IPS-18c (cell line): ENCODE measurements at regions not wholly inside any gene's neighbourhood (a gene's known extent, or its start where the extent isn't known, plus 50 kb on each side); places are given as distances from the start of the nearest gene placed in this dataset.

ENCODE experiments used
- H3K4me3 ChIP-seq: 2 replicates; pipeline ENCODE4 v1.7.0; 2013; ENCODE audit warnings: low read depth, mild to moderate bottlenecking, low read length, moderate library complexity; ENCODE audit not compliant: insufficient read depth
- H3K9me3 ChIP-seq: one replicate; pipeline ENCODE4 v1.6.1; 2013; ENCODE audit warnings: mild to moderate bottlenecking, low read length, moderate library complexity; ENCODE audit not compliant: control insufficient read depth, insufficient read depth

DNA sequence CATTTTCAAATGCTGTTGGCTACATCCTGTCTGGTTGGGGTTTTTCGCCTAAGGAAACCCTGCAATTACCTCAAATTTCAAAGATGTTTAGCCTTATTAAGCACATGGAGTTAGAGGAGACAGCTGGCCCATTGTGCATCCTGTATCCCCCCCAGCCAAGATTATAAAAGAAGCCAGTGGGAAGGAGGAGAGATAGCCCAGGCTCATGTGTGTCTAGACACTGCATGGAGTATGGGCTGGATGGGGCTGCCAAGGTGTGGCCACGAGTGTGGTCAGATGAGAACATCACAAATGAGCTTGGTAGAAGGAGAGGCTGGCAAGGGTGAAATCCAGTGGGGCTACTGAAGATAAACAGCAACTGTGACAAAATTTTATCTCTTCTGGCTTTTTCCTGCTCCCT, 270.0 kb upstream of the TBC1D5 start:
- Histone ChIP-seq H3K9me3 (peaks cover 8% of the 10 kb centered on the region), H3K4me3 (no peak overlapping the region)

DNA sequence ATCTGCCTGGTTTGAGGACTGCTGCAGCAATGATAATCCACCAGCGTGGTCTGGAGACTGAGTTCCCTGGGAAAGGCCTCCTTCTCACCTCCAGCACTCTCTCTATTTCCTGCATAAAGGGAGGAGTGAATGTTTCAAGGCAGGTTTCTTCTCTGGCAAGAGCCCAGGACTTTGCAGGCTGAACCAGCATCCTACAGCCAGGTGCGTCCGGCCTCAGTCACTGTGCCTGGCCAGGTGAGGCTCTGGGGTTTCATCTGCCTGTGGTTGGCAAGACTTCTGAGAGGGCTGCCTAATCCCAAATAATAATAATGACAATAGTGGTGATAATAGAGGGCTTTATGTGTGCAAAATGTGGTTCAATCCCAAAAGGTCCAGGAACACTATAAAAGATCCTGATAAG, 269.0 kb upstream of the TBC1D5 start:
- Histone ChIP-seq H3K9me3 (peaks cover 8% of the 10 kb centered on the region), H3K4me3 (no peak overlapping the region)

DNA sequence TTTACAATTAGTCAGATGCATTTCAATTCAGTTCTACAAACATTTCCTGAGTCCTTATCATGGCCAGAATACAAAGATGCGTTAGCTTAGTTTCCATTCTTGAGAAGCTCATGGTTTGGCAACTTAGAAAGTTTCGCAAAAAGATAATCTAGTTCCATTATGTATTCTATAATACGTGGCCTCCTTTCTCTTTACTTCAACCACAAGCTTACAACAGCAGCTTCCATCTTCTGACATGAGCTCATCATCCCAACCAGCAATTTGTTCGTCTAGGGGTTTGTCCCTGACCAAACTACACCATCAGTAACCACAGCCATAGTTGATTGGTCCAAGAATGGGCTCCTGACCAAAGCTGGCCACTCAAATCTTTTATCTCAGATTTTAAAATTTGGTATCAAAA, 267.6 kb upstream of the TBC1D5 start:
- H3K4me3 ChIP-seq: no peak overlapping the region
- peaks cover 8% of the 10 kb centered on the region for H3K9me3 ChIP-seq

DNA sequence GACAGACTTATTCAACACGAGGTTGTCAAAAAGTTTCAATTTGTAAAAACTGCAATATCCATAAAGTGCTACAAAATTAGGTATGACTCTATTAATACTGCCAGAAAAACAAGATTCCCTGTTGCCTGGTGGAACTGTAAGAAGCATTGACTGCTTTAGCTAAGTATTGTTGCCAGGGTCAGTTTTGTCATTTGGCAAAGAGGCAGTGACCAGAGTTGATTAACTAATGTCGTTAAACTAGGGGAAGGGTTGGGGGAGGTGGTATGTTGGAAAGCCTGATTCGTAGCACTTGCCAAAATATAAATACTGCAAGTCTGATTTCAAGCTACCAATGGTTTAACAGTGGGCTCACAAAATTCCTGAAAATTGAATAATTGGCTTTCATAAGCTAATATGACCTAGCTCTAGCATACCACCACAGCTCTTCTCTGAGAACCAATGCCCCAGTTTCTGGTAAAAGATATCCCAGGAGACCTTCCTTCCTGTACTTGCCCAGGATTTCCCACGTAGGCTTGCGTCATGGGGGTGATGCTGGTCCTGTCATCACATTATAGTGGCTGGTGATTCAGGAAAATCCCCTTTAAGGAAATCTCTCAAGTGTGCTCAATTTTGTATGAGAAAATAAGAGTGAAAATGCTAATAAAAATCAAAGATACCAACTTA, 266.4 kb upstream of the TBC1D5 start:
- H3K4me3 ChIP-seq: no peak overlapping the region
- peaks cover 4% of the 10 kb centered on the region for H3K9me3 ChIP-seq

DNA sequence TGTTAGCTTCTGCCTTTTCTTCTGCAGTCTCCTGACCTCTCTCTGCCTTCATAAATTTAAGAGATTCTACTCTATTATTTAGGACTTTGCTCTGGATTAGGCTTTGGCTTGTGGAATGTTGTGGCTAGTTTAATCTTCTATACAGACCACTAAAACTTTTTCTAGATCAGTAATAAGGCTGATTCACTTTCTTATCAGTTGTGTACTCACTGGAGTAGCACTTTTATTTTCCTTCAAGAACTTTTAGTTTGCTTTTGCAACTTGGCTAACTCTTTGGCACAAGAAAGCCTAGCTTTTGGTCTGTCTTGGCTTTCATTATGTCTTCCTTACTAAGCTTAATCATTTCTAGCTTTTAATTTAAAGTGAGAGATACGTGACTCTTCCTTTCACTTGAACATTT, 265.5 kb upstream of the TBC1D5 start:
- Histone ChIP-seq H3K4me3 (no peak overlapping the region), H3K9me3 (no peaks in the 10 kb centered on the region)

- Histone ChIP-seq H3K4me3 (no peak overlapping the region), H3K9me3 (no peaks in the 10 kb centered on the region)
Observed at GRCh38 chr3:17995769-17996168, 253.3 kb upstream of the TBC1D5 start.

GRCh38 chr3:17994167-17994566, 251.7 kb upstream of the TBC1D5 start:
- Histone ChIP-seq H3K9me3 (no peaks in the 10 kb centered on the region), H3K4me3 (no peak overlapping the region)

DNA sequence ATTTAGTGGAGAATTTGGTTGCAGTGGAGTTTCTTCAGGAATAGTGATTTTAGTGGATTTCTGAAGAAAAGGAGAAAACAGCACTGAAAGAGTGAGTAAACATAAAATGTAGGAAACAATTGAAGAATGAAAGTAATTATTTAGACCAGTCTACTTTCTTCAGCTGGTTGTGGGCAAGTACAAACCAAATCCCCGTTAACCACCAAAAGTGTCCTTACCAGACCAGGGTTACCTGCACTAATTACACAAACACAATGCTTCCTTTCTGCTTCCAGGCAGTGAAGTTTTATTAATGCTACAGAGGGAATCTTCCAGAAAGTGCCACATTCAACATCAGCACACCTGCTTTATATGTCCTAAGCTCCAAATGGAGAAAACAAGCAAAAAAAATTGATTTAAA, 248.0 kb upstream of the TBC1D5 start:
- H3K4me3 ChIP-seq: no peak overlapping the region
- H3K9me3 ChIP-seq: no peaks in the 10 kb centered on the region

GRCh38 chr3:17986348-17986816, 244.0 kb upstream of the TBC1D5 start:
- H3K9me3 ChIP-seq: no peaks in the 10 kb centered on the region
- H3K4me3 ChIP-seq: no peak overlapping the region

DNA sequence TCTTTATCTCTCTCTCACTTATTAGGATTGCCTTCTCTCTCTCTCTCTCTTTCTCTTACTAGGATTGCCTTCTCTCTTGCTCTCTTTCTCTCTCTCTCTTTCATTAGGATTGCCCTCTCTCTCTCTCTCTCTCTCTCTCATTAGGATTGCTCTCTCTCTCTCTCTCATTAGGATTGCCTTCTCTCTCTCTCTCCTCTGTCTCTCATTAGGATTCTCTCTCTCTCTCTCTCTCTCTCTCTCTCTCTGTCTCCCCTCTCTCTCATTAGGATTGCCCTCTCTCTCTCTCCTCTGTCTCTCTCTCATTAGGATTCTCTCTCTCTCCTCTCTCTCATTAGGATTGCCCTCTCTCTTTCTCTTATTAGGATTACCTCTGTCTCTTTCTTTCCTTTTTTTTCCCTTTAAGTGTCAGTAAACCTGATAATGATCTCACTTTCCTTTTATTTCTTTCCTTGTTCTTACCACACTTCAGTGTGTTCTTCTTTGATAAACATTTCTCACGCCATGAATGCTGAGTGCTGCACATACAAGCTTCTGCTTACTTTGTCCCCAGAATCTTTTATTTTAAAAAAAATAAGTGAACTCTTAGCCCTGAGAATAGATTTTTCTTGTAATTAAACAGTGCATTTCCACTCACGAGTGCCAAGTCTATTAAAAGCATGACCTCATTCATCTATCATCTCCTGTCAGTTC, 243.4 kb upstream of the TBC1D5 start:
- H3K4me3 ChIP-seq: no peak overlapping the region
- H3K9me3 ChIP-seq: no peaks in the 10 kb centered on the region

- Histone ChIP-seq H3K4me3 (no peak overlapping the region), H3K9me3 (no peaks in the 10 kb centered on the region)
Observed at GRCh38 chr3:17983106-17983505, 240.7 kb upstream of the TBC1D5 start.

- no peak overlapping the region for H3K4me3 ChIP-seq
- no peaks in the 10 kb centered on the region for H3K9me3 ChIP-seq
Observed at GRCh38 chr3:17982211-17982880, 239.9 kb upstream of the TBC1D5 start.

DNA sequence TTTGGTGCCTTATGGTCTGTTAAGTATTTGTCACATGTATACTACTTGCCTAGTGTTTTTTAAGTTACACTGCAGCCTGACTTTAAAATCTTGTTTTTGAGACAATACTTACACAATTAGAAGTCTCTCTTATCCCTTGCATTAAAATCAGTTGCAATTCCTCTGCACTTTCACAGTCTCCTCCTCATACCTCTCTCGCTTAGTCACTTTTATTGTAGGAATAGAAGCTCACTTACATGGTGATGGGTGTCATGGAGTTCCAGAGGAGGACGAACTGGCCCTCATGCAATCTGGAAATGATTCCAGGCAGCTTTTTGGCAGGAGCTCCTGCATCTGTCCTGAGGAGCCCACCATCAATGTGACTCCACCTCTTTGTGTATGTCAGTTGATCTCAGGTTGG, 238.4 kb upstream of the TBC1D5 start:
- H3K9me3 ChIP-seq: no peaks in the 10 kb centered on the region
- no peak overlapping the region for H3K4me3 ChIP-seq

DNA sequence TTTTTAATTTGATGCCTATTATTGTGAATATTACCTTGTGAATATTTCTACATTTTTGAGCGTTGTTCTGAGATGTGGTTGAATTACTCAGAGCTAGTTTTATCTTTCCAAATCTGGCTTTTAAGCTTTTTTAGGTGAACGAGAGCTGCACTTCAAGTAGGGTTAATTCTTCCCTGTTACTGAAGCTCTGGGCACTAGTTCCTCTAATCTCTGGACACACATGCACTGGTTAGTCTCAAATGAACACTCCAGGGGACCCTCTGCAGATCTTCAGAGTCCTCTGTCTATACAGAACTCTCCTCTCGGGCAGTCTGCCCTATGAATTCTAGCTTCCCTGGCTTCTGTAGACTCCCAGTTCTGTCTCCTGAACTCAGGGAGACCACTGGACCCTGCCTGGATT, 237.5 kb upstream of the TBC1D5 start:
- Histone ChIP-seq H3K9me3 (no peaks in the 10 kb centered on the region), H3K4me3 (no peak overlapping the region)

- H3K4me3 ChIP-seq: no peak overlapping the region
- no peaks in the 10 kb centered on the region for H3K9me3 ChIP-seq
Observed at GRCh38 chr3:17979252-17979651, 236.8 kb upstream of the TBC1D5 start.

DNA sequence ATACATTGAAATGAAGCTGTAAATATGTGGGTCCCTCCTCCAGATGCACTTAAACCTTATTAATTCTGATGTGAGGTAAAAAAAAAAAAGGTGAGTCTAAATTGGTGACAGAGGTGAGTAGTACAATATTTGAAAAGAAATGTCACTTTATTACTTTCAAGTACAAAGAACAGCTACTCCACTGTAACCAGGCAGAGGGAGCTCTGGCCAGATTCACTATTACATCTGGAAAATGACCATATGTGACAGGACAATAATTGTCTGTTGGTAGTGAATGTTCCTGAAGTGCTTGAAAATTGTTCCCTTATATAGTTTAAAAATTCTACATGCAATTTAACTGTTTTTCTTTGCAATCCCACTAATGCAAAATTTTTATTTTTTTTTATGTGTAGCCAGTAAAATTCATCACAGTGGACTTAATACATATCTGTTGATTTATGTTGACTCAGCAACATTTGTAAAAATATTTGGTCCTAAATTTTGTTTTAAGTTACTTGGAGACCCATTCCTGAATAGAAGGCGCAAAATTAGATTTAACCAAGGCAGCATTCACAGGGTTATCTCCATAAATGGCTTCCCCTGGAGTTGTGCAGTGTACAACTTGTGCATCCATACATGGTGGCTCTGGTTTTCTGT, 231.9 kb upstream of the TBC1D5 start:
- Histone ChIP-seq H3K4me3 (no peak overlapping the region), H3K9me3 (no peaks in the 10 kb centered on the region)

GRCh38 chr3:17972959-17973906, 230.8 kb upstream of the TBC1D5 start:
- no peak overlapping the region for H3K4me3 ChIP-seq

More at GRCh38 chr3:17972959-17973906, 230.8 kb upstream of the TBC1D5 start:
- H3K9me3 ChIP-seq: no peaks in the 10 kb centered on the region
